DMS 273 treated with DMSO at 0.1 percent for 48 hours (cell line): ENCODE measurements at regions not wholly inside any gene's neighbourhood (a gene's known extent, or its start where the extent isn't known, plus 50 kb on each side); places are given as distances from the start of the nearest gene placed in this dataset.
A peak's percentile ranks its signal among the peaks of the same experiment; 100 is the strongest.
"Not testable (repeated sequence)": the region's sequence is repeated elsewhere in the genome, so short reads cannot be mapped to it uniquely, and the experiment has no call there.

Experiments
- DNase-seq: peaks from one replicate; lab custom pipeline; 2025; lab: John Stamatoyannopoulos, UW

DNA sequence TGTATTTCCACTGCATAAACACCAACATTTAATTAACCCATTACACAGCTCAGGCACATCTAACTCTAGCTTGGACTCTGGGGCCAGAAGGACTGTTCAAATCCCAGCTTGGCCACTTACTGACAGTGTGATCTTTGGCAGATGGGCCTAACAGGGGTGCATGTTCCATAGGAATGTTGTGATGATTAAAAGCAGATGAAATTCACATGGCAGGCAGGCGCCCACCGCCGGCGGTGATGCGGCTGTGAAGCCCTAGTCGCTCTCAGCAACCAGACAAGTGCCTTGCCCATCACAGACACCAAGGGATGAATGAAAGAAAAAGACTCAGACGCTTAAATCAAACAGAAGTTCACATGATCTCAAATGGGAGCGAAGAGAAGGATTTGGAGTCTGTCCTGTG is 84.6 kb upstream of the WSB1 start:
- DNase-seq, result no peak

DNA sequence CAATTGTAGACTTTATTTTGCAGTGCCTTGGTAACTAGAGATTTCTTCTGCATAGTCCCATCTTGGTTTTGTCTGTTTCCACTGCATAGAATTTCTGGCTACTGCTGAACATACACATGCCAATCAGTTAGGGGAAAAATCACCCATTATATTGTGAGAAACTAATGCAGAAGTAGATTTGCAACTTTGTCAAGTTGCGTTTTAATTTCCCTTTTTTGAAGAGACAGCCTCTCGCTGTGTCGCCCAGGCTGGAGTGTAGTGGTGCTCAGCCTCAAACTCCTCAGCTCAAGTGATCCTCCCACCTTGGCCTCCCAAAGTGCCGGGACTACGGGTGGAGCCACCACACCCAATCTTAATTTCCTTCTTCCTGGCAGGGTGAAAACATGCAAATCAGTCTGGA is 83.1 kb upstream of the WSB1 start:
- not testable (repeated sequence) for DNase-seq

DNA sequence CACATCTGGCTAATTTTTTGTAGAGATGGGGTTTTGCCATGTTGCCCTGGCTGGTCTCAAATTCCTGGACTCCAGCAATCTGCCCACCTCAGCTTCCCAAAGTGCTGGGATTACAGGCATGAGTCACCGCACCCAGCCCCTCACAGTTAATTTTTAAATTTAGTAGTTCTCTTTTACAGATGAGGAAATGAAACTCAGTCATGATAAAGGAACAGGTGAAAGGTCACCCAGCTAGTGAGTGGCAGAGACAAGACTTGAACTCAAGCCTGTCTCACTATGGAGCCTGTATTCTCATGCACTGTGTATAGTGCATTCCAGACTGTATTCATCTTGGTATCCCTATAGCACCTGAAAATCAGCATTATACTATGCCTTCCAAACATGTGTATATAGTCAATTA is 77.1 kb upstream of the WSB1 start:
- no peak for DNase-seq

DNA sequence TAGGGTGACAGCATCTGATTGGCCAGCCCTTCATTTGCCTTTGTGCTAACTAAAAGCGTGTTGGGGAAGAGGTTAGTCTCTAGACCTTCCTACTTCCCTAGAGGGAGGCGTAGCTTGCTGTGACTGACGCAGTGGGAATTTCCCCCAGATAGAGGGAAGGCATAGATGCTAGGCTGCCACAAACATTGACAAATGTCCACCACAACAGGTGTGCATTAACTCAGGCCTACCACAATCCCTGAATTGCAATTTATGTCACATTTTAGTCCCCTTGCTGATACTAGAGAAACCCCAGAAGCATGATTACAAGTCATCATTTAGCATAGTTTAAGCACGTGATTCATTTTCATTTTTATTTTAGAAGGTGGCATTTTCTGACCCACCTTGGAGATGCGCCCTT is 76.3 kb upstream of the WSB1 start:
- DNase-seq, result no peak

DNA sequence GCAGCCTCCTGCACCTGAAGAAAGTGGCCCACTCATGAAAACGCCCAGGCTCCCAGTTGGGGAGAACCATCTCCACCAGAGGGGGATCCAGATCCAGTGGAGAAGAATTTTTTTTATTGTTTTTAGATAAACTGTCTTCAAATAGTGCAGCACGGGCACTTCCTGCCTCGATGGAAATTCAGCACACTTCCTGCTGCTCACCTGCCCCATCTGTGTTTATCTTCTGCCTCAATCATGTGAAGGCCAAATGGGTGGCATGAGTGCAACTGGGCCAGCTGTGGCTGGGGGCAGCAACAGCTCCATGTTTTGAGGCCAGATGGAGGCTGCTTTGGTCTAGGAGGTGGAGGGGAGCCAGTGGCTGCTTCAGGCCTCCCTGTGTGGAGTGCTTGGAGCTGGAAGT is 75.9 kb upstream of the WSB1 start:
- no peak for DNase-seq

DNA sequence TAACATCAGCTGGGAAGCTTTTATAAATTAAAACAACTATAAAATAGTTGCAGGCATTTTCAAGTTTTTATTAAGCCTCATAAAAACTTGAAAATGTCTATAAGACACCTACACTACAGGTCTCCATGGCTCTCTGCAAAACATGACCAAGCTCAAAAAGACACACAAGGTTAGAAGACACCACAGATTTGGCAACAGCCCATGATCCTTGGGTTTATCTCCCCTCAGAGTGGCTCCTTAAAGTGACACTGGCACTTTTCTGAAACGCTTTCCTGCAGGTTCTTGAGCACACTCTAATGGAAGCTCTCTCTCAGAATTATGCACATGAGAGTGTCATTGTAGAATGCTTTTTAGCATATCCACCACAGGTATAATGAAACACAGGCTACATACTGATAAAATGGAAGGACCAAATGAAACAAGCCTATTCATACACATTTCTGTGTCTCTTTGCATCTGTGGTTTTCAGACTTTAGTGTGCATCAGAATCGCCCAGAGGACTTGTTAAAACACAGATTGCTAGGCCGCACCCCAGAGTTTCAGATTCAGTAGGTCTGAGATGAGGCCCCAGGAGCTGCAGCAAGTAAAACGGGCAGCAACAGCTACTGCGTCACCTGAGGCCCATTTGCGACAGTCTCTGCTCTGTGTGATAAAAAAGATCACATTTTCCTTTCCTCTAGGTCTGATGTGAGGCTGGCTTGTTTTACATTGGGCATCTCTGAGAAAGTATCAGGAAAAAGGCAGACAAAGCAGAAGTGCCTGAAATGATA is 75.0 kb upstream of the WSB1 start:
- no peak for DNase-seq

DNA sequence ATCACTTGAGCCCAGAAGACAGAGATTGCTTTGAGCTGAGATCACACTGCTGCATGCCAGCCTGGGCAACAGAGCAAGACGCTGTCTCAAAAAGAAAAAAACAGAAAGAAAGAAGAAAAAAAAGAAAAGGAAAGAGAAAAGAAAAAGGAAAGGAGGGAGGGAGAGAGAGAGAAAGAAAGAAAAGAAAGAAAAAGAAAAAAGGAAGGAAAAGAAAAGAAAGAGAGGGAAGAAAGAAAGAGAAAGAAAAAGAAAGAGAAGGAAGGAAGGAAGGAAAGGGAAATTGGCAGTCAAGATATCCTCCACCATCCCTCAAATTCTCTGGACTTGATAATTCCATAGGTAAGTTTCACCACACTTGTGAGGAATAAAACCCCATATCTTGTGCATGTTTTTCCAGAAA is 71.4 kb upstream of the WSB1 start:
- no peak for DNase-seq

DNA sequence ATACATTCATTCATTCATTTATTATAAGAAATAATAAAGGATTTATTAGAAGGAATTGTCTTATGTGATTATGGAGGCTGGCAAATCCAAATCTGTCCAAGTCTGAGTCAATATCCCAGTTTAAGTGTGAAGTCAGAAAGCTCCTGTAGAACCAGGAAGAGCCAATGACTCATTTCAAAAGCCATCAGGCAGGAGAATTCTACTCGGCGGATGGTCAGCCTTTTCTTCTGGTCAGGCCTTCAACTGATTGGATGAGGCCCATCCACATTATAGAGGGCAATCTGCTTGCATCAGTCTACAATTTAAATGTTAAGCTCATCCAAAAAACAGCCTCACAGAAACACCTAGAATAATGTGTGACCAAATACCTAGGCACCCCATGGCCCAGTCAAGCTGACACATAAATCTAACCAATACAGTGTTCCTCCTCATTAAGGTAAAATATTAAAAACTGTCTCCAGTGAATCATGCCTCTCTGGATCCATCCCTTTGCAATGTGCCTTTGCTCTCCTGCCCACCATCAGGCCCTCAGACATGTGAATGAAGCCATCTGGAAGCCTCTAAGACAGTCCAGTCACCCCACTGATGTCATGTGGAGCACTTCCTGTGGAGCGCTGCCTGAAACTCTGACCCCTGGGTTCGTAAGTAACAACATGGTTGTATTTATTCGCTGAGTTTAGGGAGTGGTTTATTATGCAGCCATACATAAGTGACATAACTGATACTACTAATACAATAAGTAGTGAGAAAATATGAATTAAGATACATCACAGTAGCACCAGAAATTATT is 69.2 kb upstream of the WSB1 start:
- no peak for DNase-seq

DNA sequence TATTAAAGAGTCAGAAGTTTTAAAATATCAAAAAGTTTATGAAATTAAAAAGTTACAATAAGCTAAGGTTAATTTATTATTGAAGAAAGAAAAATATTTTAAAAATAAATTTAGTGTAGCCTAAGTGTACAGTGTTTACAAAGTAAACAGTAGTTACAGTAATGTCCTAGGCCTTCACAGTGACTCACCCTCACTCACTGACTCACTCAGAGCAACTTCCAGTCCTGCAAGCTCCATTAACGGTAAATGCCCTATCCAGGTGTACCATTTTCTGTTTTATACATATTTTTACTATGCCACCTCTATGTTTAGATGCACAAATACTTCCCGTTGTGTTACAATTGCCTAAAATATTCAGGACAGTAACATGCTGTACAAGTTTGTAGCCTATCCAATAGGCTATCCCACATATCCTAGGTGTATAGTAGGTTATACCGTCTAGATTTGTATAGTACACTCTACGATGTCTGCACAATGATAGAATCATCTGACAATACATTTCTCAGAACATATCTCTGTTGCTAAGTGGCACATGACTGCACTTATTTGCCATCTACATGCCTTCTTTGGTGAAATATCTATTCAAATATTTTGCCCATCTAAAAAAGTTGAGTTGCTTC is 67.2 kb upstream of the WSB1 start:
- no peak for DNase-seq

DNA sequence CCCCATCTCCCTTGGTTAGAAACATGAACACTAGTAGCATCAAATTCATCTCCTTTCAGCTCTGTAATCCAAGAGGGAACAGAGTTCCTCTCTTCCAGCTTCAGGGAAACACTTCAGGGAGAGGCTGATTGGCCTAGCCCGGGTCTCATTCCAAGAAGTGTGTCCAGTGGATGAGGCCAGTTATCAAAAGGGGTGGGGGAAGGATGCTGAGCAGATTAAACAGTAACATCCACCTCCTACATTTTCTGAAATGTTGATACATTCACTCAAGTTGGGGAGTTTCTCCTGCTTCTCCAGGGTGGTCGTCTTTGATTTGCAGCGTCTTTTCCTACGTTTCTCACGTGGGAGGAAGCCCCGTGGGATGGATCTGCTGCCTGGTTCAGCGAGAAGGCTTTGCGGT is 62.9 kb upstream of the WSB1 start:
- DNase-seq, result no peak

DNA sequence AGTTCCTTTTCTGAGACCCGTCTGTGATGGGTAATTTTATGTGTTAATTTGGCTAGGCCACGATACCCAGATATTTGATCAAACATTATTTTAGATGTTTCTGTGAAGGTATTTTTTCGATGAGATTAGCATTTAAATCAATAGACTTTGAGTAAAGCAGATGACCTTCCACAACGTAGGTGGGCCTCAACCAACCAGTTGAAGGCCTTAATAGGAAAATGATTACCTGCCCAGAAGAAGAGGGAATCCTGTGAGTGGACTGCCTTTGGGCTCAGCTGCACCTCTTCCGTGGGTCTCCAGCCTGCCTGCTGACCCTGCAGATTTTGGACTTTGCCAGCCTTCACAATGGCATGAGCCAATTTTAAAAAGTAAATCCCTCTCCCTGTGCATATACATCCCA is 61.6 kb upstream of the WSB1 start:
- DNase-seq, result no peak

DNA sequence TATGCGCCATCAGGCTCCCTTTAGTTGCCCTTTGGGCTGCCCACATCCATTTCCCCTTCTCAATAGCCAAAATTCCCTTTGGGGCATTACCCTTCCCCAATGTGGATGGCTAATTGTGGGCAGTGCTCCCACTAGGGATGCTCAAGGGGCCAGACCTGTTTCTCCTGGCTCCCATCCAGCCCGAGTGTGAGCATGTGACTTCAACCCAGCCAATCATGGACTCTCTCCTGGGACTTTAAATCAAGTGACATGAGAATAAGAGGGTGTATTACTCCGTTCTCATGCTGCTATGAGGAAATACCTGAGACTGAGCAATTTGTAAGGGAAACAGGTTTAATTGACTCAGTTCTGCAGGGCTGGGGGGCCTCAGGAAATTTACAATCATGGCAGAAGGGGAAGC is 60.9 kb upstream of the WSB1 start:
- no peak for DNase-seq

DNA sequence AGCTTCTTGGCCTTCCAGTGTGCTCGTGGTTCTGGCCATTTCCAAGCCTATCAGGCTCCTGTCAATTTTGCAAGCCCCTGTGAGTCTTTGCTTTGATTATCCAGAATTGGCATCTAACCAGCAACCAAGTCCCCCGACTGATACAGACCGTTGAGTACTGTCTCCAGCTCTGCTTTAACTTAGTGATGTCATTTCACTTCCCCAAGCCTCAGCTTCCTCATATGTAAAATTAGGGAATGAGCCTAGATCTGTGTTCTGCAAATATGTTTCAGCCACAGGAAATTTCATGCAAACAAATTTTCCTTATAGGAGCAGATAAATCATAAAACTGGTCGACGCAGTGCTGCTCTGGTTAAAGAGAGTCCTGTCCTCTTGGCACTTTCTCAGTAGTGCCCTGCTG is 60.1 kb upstream of the WSB1 start:
- no peak for DNase-seq

DNA sequence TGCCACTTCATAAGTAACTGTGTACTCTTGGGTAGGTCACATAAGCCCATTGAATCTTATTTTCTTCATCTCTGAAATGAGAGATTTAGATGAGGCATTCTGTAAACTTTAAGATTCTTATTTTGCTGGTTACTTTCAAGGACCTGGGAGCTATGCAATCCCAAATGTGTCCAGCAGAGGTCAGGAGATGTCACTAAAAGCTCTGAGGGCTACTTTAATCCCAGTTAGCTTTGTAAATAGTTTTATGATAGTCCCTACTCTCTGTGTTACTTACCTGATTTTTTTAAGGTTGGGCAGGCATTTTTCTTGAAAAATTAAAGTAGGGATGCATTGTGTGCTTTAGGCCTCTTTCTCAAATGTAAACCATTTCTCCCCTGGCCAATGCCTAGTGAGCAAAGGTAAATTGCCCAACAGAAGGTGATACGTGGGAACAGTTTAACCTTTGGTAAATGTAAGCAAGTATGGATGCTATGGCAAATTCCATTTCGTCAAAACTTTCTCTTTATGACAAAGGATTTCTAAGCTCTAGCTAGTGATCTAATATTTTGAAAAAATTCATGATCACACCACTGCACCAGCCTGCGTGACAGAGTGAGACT is 57.1 kb upstream of the WSB1 start:
- DNase-seq, result peak; percentile 1

DNA sequence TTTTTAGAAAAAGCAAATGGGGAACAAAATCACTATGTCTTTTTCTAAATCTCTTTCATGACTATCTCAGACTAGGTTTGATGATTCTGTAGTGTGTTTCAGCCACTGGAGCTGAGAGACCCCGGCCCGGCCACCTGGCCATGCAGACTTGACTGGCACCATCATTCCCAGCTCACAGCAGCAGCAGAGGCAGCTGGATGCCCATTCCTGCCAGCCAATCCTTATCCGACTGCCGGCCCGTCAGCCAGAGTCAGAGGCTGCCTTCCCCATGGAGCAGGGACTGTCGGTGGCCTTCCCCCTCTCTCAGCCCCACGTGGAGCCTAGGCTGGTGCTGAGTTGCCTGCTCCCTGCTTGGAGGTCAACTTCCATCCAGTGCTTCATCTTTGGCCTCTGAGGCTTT is 56.0 kb upstream of the WSB1 start:
- DNase-seq, result no peak

DNA sequence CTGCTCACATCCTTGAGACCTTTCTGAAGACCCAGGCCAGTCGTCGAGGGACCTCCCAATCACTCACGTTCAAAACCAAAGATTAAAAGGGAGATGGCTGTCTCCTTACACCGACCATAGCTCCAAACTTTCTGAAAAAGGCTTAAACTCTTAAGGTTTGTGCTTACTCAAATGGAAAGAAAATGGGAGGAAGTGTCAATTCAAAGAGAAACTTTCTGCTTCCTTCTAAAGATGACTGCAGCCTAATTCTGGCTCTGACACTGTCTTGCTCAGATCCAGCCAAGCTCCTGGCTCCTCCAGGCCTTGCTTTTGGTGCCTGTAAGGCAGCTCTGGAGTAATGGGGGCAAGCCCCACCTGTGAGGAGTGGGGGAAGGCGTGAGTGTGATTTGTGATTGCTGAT is 54.9 kb upstream of the WSB1 start:
- DNase-seq, result no peak

DNA sequence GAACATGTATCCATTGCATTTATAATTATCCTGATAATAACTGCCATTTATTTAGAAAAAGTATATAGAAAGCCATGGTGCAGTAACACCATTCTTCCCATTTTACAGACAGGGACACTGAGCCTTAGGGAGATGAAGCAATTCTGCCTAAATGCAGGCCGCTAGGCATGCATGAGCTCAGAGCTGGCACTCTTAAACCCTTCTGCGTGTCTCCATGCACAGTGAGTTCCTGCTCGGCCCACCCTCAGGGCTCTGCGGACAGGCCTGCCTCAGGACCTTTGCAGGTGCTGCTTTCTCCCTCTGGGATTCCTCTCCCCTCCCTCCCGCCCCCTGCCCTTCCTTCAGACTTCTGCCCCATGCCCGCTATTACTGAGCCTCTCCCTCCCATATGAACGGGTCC is 54.3 kb upstream of the WSB1 start:
- DNase-seq, result no peak

DNA sequence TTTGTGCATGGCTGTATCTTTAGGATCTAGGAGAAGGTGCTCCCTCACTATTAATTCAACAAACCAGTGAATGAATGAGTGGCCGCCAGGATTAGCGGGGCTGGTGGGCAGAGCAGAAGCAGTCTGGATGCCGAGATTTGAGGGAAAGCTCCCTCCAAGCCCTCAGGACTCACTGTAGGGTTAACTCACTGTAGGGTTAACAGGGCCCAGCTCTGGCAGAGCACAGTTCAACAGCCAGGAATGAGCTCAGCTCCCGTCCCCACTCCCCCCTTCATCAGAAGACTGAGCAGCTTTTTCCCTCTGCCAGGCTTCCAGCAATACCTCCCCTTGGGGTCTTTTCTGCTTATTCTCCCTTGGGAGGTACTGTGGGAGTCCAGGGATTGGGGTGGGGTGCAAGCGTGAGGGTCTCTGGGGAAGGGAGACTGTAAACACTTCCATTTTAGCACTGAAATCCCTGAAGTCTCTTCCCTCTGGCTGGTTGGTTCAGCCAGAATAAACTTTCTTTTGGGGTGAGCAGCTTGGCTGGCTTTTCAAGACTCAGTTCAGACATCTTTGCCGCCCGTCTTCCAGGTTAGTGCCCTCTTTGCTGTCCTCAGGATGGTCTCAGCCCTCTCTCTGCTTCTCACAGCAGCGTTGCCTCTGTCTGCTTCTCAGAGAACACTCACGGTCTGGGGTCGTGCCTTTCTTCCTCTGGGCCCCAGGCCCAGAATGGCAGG is 53.7 kb upstream of the WSB1 start:
- DNase-seq, result no peak

DNA sequence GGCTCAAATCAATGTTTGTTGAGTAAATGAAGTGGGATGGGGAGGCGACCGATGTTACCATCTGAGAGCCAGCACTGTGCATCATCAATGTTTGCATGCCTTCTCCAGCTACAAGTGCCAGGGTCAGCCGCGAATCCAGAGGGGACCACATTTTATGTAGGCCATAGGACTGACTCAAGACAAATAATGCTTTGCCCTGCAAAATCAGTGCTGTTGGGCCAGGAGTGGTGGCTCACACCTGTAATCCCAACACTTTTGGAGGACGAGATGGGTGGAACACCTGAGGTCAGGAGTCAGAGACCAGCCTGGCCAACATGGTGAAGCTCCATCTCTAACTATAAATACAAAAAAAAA is 53.1 kb upstream of the WSB1 start:
- DNase-seq, result no peak

DNA sequence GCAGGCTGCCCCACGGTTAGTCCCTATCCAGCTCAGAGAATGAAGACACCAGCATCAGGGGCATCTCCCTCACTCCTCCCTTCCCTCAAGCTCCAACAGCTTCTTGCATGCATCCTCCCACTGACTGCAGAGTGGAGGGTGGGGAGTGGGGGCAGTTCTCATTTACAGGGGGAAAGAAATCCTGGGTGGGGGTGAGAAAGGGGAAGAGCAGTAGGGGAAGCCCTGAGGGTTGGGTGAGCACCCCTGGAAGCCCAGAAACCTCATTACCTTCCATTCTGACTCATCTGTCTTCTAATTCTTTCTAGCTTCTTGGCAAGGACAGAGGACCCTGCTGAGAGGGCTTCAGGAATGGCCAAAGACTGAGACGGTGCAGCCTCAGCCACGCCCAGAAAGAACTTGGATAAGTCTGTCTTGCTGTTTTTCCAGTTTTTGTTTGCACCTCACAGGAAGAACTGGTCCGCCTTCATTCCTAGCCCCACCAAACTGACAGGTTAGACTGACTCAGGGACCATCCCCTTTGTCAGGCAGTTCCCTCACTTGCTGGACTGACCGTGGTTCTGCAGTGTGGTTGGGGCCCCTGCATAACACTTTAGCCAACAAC is 52.5 kb upstream of the WSB1 start:
- DNase-seq, result no peak

DNA sequence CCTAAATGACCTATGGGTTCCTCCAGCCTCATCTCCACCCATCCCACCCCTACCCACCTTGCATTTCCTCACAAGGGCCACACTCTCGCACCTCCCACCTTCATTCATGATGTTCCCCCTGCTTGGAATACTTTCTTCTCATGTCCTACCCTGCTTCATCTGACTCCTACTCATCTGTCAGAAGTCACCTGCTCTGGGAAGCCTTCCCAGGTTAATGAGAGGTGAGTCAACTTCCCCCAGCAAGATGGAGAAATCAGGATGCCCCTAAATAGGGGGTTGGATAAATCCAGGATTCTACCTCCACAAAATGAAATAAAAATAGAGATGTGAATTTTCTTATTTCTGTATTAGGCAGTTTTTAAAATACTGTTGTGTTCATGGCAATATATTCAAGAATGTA is 51.0 kb upstream of the WSB1 start:
- DNase-seq, result no peak

DNA sequence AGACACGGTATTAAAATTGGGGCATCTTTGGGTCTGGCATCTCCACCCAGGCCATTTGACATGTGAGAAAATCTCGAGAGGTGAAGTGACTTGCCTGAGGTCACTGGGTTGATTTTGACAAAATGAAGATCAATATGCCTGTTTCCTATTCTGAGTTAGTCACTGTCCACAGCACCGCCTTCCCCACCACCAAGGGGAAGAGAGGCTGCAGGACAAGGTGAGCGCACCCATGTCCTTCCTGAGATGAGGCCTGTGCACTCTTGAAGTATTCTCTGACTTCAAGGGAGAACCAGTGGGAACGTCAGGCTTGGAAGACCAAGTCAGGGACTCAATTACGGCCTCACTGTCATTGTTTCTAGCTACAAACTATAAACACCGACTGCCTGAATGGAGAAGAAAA is 49.9 kb upstream of the WSB1 start:
- no peak for DNase-seq
